ENCODE measurements at regions not wholly inside any gene's neighbourhood (a gene's known extent, or its start where the extent isn't known, plus 50 kb on each side); places are given as distances from the start of the nearest gene placed in this dataset.

- intact Hi-C loops (cut with DNase I): no loop called here
- no peaks in the 10 kb centered on the region for H3K9me3 ChIP-seq
- TF ChIP-seq, protein P1, sequence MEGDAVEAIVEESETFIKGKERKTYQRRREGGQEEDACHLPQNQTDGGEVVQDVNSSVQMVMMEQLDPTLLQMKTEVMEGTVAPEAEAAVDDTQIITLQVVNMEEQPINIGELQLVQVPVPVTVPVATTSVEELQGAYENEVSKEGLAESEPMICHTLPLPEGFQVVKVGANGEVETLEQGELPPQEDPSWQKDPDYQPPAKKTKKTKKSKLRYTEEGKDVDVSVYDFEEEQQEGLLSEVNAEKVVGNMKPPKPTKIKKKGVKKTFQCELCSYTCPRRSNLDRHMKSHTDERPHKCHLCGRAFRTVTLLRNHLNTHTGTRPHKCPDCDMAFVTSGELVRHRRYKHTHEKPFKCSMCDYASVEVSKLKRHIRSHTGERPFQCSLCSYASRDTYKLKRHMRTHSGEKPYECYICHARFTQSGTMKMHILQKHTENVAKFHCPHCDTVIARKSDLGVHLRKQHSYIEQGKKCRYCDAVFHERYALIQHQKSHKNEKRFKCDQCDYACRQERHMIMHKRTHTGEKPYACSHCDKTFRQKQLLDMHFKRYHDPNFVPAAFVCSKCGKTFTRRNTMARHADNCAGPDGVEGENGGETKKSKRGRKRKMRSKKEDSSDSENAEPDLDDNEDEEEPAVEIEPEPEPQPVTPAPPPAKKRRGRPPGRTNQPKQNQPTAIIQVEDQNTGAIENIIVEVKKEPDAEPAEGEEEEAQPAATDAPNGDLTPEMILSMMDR (IDR thresholded peaks at IDR 0.05): no peak
- ATAC-seq (no peak), FAIRE-seq (no peak), DNase-seq (peak in 2 of 6 donors; percentile 46 to 52)
- no peaks in the 10 kb centered on the region for H3K4me1 ChIP-seq
- H3K4me3 ChIP-seq: no peak overlapping the region
- H3K27ac ChIP-seq: no peak overlapping the region
- no peaks in the 10 kb centered on the region for H3K36me3 ChIP-seq
- WGBS, 2 donors: 30 to 48% methylated on average over 5 of the region's 5 CpGs
- peaks cover 0 to 2% (median 0%) of the 10 kb centered on the region in 4 donors for H3K27me3 ChIP-seq
Observed at GRCh38 chrX:147405764-147406163, 506.0 kb upstream of the FMR1 start.

- DNase-seq (no peak), FAIRE-seq (no peak), ATAC-seq (no peak)
- intact Hi-C loops (cut with DNase I): no loop called here
- Histone ChIP-seq H3K27me3 (peaks cover 0 to 2% (median 0%) of the 10 kb centered on the region in 4 donors), H3K4me1 (no peaks in the 10 kb centered on the region), H3K9me3 (no peaks in the 10 kb centered on the region), H3K4me3 (no peak overlapping the region), H3K27ac (no peak overlapping the region), H3K36me3 (no peaks in the 10 kb centered on the region)
- 54 to 74% methylated on average over 1 of the region's 1 CpG for WGBS, 2 donors
- TF ChIP-seq, protein P1 (IDR thresholded peaks at IDR 0.05): no peak
Observed at GRCh38 chrX:147403040-147403439, 508.7 kb upstream of the FMR1 start.

- WGBS, 2 donors: 39 to 41% methylated on average over 5 of the region's 5 CpGs
- peaks cover 0 to 9% (median 4%) of the 10 kb centered on the region in 3 donors for H3K4me1 ChIP-seq
- no peaks in the 10 kb centered on the region for H3K36me3 ChIP-seq
- FAIRE-seq (no peak), ATAC-seq (peak in 1 of 4 donors; percentile 20), DNase-seq (no peak)
- H3K4me3 ChIP-seq: no peak overlapping the region
- no peaks in the 10 kb centered on the region for H3K27me3 ChIP-seq
- no peaks in the 10 kb centered on the region for H3K9me3 ChIP-seq
- intact Hi-C loops (cut with DNase I): no loop called here
- no peak overlapping the region for H3K27ac ChIP-seq
- TF ChIP-seq, protein P1 (IDR thresholded peaks at IDR 0.05): no peak
Observed at GRCh38 chrX:147378767-147379166, 533.0 kb upstream of the FMR1 start.

GRCh38 chrX:147377728-147378127, 534.0 kb upstream of the FMR1 start:
- 9 to 18% methylated on average over 1 of the region's 1 CpG for WGBS, 2 donors
- intact Hi-C loops (cut with DNase I): no loop called here

More at GRCh38 chrX:147377728-147378127, 534.0 kb upstream of the FMR1 start:
- DNase-seq: no peak
- TF ChIP-seq, protein P1 (IDR thresholded peaks at IDR 0.05): no peak
- FAIRE-seq: peak; percentile 75
- no peaks in the 10 kb centered on the region for H3K9me3 ChIP-seq
- no peak for ATAC-seq
- H3K36me3 ChIP-seq: no peaks in the 10 kb centered on the region
- H3K4me3 ChIP-seq: no peak overlapping the region
- H3K27ac ChIP-seq: no peak overlapping the region
- peaks cover 0 to 9% (median 4%) of the 10 kb centered on the region in 3 donors for H3K4me1 ChIP-seq
- no peaks in the 10 kb centered on the region for H3K27me3 ChIP-seq

All from pancreas (tissue), 10 donors.